HG02870 (cell line): ENCODE measurements at regions not wholly inside any gene's neighbourhood (a gene's known extent, or its start where the extent isn't known, plus 50 kb on each side); places are given as distances from the start of the nearest gene placed in this dataset.

ENCODE experiments used
- ATAC-seq: cut with Tn5 transposase; IDR thresholded peaks from one replicate; pipeline ENCODE4 v1.9.1; 2021; ENCODE audit warnings: mild to moderate bottlenecking, moderate library complexity; ENCODE audit not compliant: unreplicated experiment

DNA sequence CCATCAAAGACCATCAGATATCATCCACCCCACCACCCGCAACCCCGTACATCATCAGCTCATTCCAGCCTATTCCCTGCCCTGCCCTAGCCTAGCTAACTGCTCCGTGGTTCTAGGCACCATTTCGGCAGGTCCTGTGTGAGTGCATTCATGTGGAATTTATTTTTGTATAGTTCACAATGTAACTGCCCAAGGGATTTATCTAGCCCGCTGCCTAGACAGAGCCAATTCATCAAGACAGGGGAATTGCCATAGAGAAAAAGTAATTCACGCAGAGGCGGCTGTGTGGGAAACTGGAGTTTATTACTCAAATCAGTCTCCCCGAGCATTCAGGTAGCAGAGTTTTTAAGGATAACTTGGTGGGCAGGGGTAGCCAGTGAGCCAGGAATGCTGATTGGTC, 109.2 kb upstream of the UBL3 start:
- ATAC-seq, result no peak

DNA sequence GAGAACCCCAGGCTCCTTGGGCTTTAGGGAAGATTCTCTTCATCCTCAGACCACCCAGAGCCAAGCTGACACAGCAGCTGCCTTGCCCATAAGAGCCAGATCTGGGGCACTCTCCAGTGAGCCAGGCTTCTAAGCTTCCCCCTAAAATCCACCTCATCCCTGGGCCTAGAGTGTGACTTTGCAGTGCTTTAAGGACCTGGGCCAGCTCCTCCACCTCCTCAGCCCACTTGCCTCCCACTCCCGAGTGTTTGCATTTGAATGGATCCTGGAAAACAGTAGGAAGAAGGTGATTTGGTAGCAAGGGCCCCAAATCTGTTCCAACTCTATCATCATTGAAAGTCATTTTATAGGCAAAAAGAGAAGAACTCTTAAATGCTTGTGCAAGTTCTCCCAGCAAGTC, 108.7 kb upstream of the UBL3 start:
- ATAC-seq, result no peak

DNA sequence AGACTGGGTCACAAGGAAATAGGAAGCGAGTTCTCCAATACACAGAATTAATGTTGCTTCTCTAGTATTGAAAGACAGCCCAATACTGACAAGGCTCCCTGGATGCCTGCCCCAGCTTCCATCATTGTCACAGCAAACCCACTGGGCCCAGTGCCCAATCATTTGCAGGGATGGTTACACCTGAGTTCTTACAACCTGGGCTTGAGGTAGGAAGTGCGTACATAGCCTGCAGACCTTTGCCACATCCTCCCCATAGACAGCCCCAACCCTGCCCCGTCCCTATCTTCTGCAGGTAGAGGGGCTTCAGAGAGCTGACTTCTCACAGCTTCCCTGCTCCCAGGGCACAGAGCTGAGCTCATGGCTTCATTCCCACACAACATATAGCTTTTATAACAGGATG, 108.1 kb upstream of the UBL3 start:
- ATAC-seq, result no peak

DNA sequence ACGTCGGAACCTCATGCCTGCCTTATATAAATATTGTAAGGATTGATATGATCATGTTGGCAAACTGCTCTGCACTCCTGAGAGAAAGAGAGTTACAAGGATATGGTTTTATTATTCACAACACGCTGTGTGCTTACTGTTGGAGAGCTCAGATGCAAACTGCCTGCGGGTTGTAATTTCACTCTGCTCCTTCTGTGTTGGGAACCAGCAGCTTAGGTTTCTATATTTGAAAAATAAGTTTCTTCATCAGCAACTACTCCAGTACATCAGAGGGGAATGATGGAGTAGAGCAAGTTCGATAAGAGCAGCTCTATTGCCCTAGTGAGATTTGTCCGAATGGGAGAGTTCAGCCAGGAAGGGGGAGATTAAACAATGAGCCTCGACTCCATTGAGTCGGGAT, 106.9 kb upstream of the UBL3 start:
- ATAC-seq, result no peak

DNA sequence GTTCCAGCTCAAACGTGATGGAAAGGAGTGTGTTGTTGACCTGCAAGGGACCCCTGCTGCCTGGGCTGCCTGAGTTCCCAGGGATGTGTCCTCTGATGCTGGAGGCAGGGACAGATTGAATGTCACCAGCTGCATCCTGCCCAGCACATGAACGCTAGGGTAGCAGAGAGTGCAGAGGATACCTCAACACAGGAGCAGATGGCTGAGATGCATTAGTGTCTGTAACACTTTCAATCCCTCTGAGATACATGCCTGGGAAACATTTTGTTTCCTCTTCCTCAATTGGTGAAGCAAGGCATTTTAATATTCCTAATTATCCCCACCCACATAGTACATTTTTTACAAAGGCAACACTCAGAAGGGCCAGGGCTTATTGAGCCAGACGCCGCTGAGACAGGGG, 106.4 kb upstream of the UBL3 start:
- no peak for ATAC-seq

DNA sequence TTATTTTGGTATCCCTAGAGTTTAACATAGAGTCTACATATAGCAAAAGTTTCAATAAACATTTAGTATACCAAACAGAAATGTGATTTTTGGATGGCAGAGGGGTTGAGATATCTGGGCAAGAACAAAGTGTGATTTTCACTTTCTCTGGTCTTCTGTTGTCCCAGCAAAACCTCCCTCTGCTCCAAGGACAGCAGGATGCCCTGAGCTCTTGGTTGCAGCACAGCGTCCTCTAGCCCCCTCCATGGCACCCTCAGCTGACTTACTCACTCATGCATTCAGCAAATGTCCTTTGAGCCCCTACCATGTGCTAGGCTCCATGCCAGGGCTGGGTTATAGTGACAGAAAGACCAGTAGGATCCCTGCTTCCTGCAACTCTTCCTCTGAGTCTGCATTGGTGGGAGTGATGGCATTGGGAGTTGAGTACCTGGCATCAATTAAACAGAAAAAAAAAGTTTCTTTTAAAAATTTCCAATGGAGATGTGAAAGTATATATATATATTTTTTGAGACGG, 104.8 kb upstream of the UBL3 start:
- no peak for ATAC-seq

DNA sequence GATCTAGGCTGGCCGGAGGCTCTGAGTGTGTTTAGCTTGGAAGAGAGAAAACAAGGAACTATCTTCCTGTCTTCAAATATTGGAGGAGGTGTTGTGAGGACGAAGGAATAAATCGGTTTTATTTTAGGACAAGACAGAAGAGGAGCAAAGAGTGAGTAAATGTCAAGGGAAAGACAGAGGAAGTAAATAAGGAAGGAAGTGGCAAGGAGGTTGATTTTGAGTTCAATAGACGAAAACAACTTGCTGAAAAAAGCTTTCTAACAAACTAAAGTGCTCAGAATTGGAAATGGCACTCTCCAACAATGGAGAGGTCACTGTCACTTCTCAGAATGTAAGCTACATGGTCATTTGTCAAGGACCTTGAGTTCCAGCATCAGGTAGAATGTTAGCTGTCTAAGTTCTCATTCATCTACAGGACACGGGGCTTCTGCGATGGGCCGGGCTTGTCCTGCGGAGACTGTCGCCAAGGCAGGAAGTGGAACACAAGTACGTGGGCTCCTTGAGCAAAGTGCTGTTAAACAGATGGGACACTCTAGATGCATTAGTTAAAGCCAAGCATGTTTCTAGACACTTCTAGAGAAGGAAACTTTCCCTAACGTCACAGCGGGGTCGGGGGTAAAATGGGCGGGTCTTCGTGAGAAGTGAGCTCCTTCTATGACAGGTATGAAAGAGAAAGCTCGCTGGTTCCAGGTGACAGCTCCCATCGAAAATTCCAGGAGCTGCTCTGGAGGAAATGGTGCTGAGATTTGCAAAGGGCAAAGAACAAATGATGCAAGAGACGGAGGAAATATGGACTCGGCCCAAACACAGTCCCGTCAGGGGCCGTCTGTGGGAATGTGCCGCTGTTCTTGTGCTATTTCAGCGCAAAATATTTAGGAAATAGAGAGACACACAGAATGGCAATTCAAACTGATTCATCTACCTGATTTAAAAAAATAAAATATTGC, 103.9 kb upstream of the UBL3 start:
- ATAC-seq, result no peak

DNA sequence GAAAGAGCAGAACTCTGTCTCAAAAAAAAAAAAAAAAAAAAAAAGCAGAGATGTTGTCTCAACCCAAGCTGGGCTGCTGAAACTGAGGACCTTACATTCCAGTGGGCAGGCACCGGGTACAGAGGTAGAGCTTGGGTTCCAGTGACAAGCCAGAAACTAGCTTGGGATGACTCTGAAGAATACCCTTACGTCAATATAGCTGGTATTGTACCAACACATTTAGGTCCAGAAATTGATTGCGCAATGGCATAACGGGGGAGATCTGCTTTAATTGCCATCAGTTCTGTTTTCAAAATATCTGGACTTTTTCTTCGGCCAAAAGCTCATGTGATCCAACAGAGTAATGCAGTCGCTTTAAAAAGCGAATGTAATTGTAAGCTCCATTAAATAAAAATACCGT, 103.1 kb upstream of the UBL3 start:
- no peak for ATAC-seq

DNA sequence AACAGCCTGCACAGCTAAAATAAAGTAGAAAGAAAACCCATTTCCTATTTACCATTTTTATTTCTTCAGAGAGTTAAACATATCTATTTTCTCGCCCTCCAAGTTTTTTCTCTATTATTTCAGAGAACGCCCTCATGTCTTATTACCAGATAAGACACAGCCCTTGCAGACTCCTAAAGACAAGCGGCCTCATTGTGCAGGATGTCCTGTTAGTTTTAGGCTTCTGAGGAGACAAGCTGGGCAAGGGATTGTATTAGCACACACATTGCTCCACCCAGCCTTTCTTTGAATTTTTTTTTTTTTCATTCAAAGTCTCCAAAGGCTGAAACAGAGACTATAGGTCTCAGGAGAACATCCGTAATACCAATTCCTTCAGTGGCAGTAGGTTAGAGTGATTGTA, 101.8 kb upstream of the UBL3 start:
- ATAC-seq, result no peak

DNA sequence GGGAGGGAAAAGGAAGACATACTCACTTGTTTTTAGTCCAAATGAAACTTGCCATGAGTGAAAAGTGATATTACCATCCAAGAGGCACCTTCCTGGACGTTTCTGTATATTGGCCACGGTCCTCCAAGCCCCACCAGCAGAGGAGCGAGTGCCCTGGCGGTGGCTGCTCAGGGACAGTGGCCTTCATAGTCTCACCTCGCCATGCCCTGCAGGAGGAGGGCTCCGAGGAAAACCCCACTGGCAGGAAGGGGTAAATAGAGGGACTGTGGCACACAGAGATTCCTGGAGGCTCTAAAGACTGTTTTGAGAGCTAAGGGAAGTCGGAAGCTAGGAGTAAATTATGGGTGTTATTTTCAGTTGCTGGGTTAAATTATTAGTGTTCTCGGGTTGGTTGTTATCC, 98.4 kb upstream of the UBL3 start:
- ATAC-seq, result no peak

DNA sequence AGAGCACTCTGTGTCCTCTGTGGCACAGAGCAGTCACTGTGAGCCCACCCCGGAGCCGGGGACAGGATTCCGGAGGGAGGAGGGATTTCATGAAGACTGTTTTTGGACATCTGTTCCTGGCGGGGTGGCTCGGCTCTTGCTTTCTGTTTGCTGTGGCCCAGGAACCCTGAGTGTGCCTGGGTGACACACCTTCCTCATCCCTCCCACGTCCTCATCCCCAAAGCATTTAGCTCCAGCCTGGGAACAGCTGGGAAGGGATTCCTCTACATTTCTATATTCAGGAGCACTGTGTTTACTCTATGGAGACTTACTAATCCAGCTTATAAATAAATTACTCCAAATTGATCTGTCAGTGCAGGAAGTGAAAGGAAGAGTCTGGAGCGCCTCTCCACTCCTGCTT, 97.8 kb upstream of the UBL3 start:
- ATAC-seq, result no peak

DNA sequence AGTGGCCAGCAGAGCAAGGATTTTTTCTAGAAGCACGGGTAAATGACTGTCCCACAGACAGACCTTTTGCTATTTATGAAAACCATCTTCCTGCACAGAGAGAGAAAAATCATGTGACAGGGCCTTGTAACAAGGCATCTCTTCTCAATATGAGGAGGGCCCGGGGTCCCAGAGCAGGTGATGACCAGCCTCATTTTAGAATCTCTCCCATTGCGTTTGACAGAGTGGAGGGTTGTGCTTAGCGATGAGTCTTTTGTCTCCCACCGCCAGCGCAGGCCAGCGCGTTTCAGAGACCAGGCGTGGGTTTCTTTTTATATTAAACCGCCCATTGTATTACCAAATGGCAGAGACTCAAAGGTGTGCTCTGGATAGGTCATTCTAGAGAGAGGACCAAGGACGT, 97.4 kb upstream of the UBL3 start:
- ATAC-seq, result no peak

DNA sequence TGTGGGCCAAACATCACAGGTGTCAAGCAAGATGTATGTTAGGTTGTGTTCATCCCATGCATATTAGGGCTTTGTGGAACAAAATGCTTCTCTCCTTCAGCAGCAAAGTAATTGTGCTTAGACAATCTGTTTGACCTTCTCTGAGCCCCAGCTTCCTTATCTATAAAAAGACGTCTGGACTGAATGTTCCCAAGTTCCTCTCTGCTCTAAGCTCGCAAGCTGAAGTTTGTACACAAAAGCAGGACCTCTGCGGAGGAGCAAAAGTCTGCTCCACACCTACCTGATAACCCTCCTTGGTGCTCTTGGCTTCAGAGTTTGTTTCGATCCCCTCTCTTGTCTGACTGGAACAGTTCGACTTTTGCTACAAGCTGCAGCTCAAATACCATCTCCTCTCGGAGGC, 95.7 kb upstream of the UBL3 start:
- no peak for ATAC-seq

DNA sequence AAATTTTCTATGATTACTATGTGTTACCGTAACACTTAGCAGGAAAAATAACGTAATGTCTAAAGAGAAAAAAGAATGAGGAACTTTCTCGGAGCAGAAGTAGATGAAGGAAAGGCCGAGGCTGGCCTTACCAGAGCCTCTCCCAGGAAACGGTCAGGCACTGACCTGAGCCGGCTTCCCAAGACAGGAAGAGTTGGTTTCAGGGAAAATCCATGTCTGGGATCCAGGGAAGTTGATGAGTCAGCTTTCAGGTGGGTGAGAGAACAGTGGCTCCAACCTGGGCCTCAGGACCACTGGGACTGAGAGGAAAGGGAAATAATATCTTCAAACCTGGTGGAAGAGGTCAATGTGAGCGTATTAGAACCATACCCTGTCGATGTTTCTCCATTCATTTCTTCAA, 93.3 kb upstream of the UBL3 start:
- ATAC-seq, result no peak

DNA sequence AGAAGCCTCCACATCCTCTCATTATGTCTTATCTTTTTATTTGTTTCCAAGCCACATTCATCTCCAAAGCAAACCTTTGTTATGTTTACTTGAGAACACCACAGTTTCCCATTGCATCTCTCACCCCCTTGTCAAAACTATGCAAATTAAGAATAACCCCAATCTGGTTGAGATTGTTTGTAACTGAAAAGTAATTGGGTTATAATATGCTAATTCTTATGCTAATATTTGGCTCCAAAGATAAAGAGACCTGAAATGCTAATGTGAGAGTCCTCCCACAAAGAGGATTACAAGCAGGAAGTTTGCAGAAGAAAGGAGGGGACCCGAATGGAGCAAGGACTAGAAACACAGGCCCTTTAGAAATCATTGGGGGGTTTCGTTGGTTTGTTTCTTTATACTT, 92.9 kb upstream of the UBL3 start:
- no peak for ATAC-seq

DNA sequence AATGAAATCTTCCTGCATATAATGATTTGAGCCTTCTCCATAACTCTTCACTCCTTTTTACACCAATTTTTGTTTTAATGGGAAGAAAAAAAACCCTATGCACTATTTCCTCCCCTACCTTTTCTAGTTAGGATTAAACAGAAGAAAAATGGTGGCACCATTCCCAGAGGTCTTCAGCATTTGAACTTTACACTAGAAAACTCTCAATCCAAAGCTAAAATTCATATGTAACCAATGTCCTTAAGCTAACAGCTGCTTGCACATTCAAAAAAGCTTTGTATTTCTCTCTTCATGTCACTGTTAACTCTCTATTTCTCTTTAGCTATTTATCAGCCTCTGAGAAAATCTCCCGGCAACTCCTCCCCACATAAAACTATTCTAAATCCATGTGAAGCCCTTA, 90.3 kb upstream of the UBL3 start:
- no peak for ATAC-seq

DNA sequence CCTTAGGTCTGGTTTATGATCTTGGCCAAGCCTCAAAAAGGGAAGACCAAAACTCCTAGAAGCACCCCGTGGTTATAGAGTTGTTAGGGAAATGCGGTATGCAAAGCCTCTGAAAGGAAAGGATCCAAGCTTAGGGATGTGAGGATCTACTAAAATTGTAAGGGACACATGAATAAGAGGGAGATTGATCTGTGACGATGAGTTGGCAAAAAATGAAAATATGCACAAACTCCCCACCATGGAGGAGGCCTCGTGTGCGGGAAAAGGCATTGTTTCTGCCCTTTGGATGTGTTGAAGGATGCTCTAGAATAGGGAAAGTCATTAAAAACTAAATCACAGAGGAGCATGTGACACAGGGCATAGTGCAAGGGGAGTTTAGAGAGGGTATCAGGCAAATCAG, 88.7 kb upstream of the UBL3 start:
- no peak for ATAC-seq

DNA sequence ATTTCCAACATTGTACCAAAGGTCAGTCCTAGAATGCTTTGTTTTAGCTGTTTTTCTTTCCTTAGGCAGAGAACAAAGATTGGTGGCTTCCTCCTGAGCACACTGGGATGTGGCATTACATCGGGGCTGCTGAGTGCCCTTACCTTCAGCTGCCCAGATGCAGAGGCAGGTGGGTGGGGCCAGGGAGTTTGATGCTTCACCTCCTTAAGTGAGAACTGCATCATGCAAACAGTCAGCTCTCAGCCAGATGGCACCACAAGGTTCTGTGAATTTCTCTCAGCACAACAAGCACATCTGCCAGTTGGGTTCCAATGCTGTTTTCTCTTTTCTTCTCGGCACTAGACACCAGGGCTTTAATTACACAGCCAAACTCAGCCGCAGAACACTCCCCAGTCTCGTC, 87.4 kb upstream of the UBL3 start:
- no peak for ATAC-seq

DNA sequence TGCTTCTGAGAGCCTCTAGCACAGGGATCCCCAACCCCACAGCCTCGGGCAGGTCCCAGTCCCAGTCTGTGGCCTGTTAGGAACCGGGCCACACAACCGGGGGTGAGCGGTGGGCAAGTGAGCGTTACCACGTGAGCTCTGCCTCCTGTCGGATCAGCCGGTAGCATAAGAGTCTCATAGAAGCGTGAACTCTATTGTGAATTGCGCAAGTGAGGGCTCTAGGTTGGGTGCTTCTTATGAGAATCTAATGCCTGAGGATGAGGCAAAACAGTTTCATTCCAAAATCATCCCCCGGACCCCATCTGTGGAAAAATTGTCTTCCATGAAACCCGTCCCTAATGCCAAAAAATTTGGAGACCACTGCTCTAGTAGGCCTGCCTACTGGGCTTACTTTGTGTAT, 87.0 kb upstream of the UBL3 start:
- no peak for ATAC-seq

DNA sequence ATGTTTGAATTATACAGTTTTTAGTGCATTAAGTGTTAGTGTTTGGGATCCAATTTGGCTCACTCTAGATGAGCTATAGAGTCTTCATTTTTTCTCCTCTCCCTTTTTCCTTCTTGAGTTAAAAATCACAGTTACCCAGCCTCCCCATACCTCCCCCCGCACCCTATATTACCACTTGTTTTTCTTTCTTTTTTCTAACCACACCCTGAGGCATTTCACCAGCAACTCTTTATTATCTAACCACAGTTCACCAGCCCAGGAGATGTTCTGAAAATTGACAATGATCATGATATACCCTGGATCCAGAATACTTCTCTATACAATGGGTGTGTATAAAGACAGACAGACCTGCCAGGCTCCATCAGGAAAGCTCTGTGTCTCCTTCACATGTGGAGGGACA, 86.5 kb upstream of the UBL3 start:
- no peak for ATAC-seq

DNA sequence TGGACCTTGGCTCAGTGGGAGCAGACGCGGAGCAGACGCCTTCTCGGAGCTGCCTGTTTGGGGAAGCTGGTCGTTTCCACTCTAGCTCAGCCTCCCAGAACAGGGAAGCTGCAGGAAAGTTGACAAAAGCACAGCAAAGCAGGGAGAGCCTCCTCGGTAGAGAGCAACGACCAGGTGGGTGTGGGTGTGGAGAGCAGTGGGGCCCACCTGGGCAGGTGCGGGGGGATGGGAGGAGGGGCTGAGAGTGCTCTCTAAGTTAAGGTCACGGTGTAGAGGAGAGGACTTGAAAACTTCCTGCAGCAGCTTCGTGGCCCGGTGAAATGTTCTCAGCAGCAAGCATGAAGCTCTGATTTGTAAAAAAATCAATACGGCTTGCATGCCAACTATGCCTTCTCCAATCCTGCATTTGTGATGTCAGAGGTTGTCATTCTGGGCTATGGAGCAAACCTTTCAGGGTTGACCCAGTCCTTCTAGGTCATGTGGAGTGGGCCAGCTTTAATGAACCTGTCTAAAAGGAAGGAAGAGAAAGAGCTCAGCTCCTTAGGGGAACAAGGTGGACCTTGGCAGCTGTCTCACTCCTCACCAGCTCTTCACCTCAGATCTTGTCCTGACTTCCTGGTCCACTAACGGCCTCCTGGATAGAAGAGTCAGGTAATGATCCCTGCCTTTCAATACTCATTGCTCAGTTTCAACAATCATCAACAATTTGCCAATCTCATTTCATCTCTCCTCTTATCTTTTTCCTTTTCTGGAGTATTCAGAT, 85.8 kb upstream of the UBL3 start:
- ATAC-seq, result no peak

DNA sequence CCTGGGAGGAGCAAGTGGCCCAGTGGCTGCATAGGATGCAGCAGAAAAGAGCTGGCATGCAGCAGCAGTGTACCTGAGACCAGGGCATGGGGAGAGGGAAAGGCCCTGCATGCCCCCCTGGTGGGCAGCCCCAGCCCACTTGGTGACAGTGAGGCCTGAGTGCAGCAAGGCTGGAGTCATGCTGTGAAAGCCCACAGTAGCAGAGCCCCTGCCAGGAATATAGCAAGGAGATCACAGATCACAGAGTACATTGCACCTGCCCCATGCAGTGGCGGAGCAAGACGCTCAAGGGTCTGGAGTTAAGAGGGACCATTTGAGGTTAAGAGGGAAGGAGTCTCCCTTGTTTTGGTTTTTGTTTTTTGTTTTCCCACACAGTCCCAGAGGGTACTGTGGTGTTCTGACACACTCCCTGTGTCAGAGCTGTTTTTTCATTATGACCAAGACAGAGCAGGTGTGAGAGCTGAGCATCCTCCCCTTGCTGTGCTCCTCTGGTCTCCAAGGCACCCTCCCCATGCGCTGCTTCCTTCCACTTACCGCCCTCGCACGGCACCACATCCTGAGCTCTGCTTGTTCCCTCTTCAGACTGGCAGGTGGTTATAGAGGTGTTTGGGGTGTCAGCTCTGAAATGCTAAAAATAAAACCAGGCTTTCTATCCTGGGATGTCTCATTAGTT, 85.0 kb upstream of the UBL3 start:
- ATAC-seq, result peak; percentile 98
